ENCODE measurements at regions not wholly inside any gene's neighbourhood (a gene's known extent, or its start where the extent isn't known, plus 50 kb on each side); places are given as distances from the start of the nearest gene placed in this dataset.

DNA sequence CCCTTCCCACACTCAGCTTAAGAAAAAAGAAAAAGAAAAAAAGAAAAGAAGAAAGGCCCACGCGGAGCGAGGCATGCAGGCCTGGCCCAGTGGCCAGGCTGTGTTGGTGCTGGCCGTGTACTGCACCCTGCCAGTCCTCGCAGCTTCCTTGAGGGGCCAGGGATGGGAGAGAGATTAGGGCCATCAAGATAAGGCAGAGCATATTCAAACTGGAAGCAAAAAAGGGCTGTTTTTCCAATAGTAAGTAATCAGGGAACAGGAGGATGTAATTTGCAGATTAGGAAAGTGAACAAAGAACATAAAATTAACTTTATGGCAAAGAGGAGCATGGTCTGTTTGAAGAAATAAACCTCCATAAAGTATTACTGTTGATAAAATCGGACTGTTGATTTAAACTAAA lies 319.6 kb upstream of the CLINT1 start:
- peaks cover 13% of the 10 kb centered on the region for H3K4me1 Mint-ChIP-seq
- no peak overlapping the region for H3K9ac ChIP-seq (ENCODE audit: insufficient read depth, low read length, poor library complexity, severe bottlenecking)
- H3K79me2 ChIP-seq (ENCODE audit: insufficient read depth, low read length): no peaks in the 10 kb centered on the region
- H3K36me3 ChIP-seq (replicated peaks in 1 of 2; ENCODE audit: control insufficient read depth in 1 of 2, insufficient read depth in 2 of 2, low read length in 2 of 2): no peaks in the 10 kb centered on the region
- no peaks in the 10 kb centered on the region for H3K36me3 Mint-ChIP-seq
- H2AFZ ChIP-seq (ENCODE audit: insufficient read depth, low read depth, low read length, poor library complexity, severe bottlenecking): no peak overlapping the region
- H3K9me3 ChIP-seq (replicated peaks in 1 of 2; ENCODE audit: control insufficient read depth in 1 of 2, insufficient read depth in 1 of 2, low read length in 2 of 2): no peaks in the 10 kb centered on the region
- no peak overlapping the region for H3K27ac ChIP-seq (ENCODE audit: low read depth in 1 of 2, low read length in 2 of 2)
- intact Hi-C loops (cut with micrococcal nuclease): loop anchor here in 1 of 2 donors (5.0 to 10.0 kb wide), 2 partner anchors 929 to 956 kb away; no protein-coding TSS in a partner anchor
- TF ChIP-seq, protein P1, sequence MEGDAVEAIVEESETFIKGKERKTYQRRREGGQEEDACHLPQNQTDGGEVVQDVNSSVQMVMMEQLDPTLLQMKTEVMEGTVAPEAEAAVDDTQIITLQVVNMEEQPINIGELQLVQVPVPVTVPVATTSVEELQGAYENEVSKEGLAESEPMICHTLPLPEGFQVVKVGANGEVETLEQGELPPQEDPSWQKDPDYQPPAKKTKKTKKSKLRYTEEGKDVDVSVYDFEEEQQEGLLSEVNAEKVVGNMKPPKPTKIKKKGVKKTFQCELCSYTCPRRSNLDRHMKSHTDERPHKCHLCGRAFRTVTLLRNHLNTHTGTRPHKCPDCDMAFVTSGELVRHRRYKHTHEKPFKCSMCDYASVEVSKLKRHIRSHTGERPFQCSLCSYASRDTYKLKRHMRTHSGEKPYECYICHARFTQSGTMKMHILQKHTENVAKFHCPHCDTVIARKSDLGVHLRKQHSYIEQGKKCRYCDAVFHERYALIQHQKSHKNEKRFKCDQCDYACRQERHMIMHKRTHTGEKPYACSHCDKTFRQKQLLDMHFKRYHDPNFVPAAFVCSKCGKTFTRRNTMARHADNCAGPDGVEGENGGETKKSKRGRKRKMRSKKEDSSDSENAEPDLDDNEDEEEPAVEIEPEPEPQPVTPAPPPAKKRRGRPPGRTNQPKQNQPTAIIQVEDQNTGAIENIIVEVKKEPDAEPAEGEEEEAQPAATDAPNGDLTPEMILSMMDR (IDR thresholded peaks at IDR 0.05): no peak
- DNase-seq: no peak
- peaks cover 2 to 4% (median 2%) of the 10 kb centered on the region in 3 donors for H3K27me3 Mint-ChIP-seq (ENCODE audit: low read depth in 3 of 3)
- no peak overlapping the region for H3K4me3 ChIP-seq (replicated peaks in 1 of 3; ENCODE audit: low read depth in 2 of 3, low read length in 3 of 3)
- H3K4me1 ChIP-seq (ENCODE audit: control insufficient read depth in 1 of 2, insufficient read depth in 2 of 2, low read length in 2 of 2): no peaks in the 10 kb centered on the region
- H3K9me3 Mint-ChIP-seq: peaks cover 0 to 6% (median 0%) of the 10 kb centered on the region in 7 donors
- WGBS (ENCODE audit: insufficient coverage): 93% methylated on average over 5 of the region's 6 CpGs
- no peak overlapping the region for H3K4me2 ChIP-seq (replicated peaks; ENCODE audit: extremely low read depth, low read length, poor library complexity, severe bottlenecking)
- H3K27ac Mint-ChIP-seq: no peak overlapping the region
- no peaks in the 10 kb centered on the region for H4K20me1 ChIP-seq (ENCODE audit: insufficient read depth, low read length)
- no peaks in the 10 kb centered on the region for H3K27me3 ChIP-seq (ENCODE audit: control insufficient read depth in 2 of 2, insufficient read depth in 2 of 2, low read length in 2 of 2)
- H3K4me3 Mint-ChIP-seq: no peak overlapping the region

DNA sequence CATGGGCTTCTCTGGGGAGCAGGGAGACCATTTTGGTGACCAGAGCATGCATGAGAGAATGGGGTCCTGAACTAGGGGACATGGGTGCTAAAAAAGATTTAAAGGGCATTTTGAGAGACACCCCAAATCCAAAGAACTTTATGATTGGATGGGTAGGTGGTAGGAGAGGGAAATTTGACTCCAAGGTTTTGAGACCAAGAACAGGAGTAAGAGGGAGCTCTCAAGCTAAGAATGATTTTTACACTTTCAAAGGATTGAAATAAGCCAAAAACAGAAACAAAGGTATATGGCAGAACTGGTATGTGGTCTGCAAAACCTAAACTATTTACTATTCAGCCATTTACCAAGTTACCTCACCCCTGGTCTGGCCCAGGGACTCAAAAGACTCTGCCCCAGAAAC lies 318.2 kb upstream of the CLINT1 start:
- Histone ChIP-seq H2AFZ (ENCODE audit: insufficient read depth, low read depth, low read length, poor library complexity, severe bottlenecking) (no peak overlapping the region), H3K27me3 (ENCODE audit: control insufficient read depth in 2 of 2, insufficient read depth in 2 of 2, low read length in 2 of 2) (no peaks in the 10 kb centered on the region), H4K20me1 (ENCODE audit: insufficient read depth, low read length) (no peaks in the 10 kb centered on the region), H3K9me3 (replicated peaks in 1 of 2; ENCODE audit: control insufficient read depth in 1 of 2, insufficient read depth in 1 of 2, low read length in 2 of 2) (no peaks in the 10 kb centered on the region), H3K36me3 (replicated peaks in 1 of 2; ENCODE audit: control insufficient read depth in 1 of 2, insufficient read depth in 2 of 2, low read length in 2 of 2) (no peaks in the 10 kb centered on the region), H3K4me1 (ENCODE audit: control insufficient read depth in 1 of 2, insufficient read depth in 2 of 2, low read length in 2 of 2) (no peaks in the 10 kb centered on the region), H3K79me2 (ENCODE audit: insufficient read depth, low read length) (no peaks in the 10 kb centered on the region), H3K9ac (ENCODE audit: insufficient read depth, low read length, poor library complexity, severe bottlenecking) (no peak overlapping the region), H3K4me3 (replicated peaks in 1 of 3; ENCODE audit: low read depth in 2 of 3, low read length in 3 of 3) (no peak overlapping the region), H3K4me2 (replicated peaks; ENCODE audit: extremely low read depth, low read length, poor library complexity, severe bottlenecking) (no peak overlapping the region), H3K27ac (ENCODE audit: low read depth in 1 of 2, low read length in 2 of 2) (no peak overlapping the region)
- DNase-seq: no peak
- H3K27ac Mint-ChIP-seq: no peak overlapping the region
- no peak overlapping the region for H3K4me3 Mint-ChIP-seq
- TF ChIP-seq, protein P1 (IDR thresholded peaks at IDR 0.05): no peak
- H3K36me3 Mint-ChIP-seq: no peaks in the 10 kb centered on the region
- intact Hi-C loops (cut with micrococcal nuclease): loop anchor here in 1 of 2 donors (5.0 to 10.0 kb wide), 2 partner anchors 930 to 958 kb away; no protein-coding TSS in a partner anchor
- H3K4me1 Mint-ChIP-seq: peaks cover 13% of the 10 kb centered on the region
- peaks cover 0 to 1% (median 0%) of the 10 kb centered on the region in 7 donors for H3K9me3 Mint-ChIP-seq
- H3K27me3 Mint-ChIP-seq (ENCODE audit: low read depth in 3 of 3): peaks cover 2 to 3% (median 2%) of the 10 kb centered on the region in 3 donors
